HG03442 (cell line): ENCODE measurements at regions not wholly inside any gene's neighbourhood (a gene's known extent, or its start where the extent isn't known, plus 50 kb on each side); places are given as distances from the start of the nearest gene placed in this dataset.
"Not testable (repeated sequence)": the region's sequence is repeated elsewhere in the genome, so short reads cannot be mapped to it uniquely, and the experiment has no call there.

Experiments used
- ATAC-seq: cut with Tn5 transposase; IDR thresholded peaks from one replicate; pipeline ENCODE4 v1.9.1; 2021; ENCODE audit warnings: mild to moderate bottlenecking, moderate library complexity; ENCODE audit not compliant: unreplicated experiment

DNA sequence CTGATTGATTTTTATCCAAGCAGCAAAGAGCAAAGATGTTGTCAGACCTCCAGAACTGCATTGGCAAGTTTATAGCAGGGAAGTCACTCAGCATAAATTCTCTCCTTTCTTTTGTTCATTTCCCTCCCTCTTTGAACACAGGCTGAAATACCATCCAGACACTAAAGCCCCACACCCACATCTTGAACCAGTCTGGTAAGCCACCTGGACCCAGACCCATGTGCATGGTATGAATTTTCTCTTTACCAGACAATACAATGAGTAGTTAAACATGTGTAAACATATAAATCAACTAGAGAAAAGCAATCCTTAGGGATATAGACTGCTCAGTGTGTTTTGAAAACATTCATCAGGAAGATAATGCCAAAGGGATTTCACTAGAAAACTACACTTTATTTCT is 488.3 kb upstream of the FLRT2 start:
- no peak for ATAC-seq

DNA sequence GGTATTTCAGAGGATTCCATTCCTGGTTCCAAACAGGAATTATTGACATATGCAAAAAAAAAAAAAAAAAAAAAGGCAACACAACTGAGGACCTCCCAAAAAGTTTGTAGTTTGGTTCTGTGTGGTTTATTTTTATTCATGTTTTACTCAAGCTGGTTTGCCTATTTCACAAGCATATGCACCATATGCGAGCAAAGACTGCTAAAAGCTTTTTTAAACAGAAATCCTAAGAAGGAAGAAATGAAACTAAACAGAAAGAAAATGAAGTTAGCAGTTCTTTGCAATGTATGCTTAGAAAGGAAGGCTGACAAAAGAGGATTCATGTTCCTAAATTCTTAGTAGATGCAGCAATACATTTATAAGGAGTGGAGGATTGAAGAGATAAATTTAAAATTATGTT is 487.6 kb upstream of the FLRT2 start:
- no peak for ATAC-seq

DNA sequence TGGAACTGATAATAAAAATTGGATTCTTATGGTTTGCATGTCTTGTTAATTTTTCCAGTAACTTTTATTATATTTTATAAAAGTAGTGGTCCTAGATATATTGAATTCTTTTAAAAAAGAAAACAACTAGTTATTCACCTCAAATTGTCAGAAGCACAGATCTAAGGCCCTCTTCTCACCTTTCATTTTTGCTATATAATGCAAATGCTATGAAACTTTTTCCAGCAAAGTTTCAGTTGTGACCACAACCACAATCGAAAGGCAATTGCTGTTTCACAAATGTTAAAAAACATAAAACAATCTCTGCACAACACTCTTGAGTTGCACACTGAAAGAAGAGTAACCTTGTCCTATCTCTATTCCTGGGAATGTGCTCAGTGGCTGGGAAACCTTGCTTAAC is 479.8 kb upstream of the FLRT2 start:
- no peak for ATAC-seq

DNA sequence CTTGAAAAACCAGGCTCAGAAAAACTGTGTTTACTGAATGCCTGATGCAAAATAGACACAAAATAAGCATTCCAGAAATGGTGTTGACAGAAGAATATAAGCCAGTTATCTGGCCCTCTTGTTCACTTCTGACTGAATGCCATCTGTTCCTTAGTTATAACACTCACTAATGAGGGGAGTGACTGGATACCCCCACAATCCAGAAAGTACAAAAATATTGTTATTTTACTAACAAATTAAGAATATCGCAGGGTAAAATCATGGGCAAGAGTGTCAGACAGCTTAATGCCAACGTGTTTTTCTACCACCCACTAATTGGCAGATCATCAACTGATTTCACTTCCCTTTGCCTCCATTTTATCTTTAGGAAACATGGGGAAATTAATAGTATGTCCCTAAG is 477.3 kb upstream of the FLRT2 start:
- ATAC-seq, result no peak

DNA sequence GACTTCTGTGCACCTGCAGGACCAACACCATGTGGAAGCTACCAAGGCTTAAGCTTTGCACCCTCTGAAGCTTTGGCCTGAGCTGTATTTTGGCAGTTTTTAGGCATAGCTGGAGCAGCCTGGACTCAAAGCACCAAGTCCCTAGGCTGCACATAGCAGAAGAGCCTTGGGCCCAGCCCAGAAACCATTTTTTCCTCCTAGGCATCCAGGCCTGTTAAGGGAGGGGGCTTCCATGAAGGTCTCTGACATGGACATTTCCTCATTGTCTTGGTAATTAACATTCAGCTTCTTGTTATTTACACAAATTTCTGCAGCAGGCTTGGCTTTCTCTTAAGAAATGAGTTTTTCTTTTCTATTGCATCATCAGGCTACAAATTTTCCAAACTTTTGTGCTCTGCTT is 475.8 kb upstream of the FLRT2 start:
- ATAC-seq, result no peak

DNA sequence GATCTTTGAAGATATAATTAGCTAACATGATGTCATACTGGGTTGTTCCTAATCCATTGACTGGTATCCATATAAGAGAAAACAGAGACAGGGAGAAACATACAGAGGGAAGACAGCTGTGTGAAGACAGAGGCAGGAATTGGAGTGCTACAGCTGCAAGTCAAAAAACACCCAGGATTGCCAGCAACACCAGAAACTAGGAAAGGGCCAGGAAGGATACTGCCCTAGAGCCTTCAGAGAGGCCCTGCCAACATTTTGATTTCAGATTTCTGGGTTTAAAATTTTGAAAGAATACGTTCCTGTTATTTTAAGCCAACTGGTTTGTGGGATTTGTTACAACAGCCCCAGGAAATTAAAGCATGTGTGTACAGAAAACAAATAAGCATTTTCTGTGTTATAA is 473.7 kb upstream of the FLRT2 start:
- no peak for ATAC-seq

DNA sequence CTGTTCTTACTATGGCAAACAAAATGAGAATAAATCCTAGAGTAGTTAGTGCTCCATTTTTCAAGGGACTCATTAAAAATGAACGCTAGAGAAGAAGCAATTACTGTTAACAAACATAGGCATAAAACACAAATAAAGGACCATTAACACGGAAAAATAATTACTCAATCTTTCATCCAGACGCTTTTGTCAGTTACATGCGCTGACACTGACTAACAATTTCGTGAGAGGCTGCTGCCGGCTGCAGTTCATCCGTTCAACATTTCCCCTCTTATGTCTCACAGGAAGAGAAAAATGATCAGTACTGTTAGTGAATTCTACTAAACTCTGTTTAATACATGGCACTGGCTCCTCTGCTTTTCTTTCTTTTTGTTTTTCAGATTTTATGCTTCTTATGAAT is 472.7 kb upstream of the FLRT2 start:
- no peak for ATAC-seq

DNA sequence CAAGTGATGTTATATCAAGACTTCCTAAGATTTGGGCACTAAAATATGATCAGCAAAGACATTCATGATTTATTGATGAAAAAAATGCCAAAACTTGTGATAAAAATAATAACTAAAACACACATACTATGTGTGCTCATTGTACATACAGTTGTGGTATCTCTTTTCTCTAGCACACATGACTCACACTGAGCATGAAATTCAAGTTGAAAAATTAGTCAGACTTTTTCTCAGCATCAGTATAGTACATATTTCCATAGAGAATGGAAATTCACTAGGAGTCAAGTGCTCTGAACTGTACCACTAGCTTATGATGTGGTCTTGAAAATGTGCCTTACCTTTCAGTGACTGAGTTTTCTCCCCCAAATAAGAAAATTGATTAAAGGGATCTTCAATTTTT is 471.8 kb upstream of the FLRT2 start:
- no peak for ATAC-seq

DNA sequence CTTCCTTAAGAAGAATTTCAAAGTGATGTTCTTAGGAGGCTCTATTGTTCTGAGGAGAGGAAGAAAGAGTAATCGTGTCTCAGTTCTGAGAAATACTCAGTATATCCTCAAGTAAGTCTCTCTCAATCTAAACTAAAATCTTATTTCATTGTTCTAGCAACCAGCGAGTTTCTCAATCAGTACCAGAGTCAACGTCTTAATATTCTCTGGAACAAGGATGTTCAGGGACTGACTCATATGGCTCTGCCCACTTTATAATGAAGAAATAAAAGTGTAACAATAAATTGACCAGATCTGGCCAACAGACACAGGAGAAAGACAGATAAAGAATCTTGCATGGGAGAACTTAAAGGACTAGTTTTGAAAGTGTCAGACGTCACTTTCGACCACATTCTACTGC is 469.8 kb upstream of the FLRT2 start:
- no peak for ATAC-seq

DNA sequence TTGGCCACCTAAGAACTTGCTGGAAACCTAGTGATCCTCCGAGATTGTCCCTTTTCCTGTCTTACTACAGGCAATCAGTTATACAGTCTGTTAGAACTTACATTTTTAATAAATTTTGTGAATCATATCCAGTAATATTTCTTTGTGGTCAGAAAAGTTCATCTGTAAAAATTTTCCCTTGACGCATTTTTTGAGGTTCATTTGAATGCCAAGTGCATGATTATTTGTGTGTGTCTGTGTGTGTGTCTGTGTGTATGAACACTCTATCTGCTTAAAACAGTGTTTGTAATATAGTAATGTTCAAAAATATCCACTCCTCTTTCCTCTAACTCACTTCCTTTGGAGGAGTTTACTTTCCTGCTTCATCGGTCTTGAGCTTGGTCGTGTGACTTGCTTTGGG is 468.7 kb upstream of the FLRT2 start:
- no peak for ATAC-seq

DNA sequence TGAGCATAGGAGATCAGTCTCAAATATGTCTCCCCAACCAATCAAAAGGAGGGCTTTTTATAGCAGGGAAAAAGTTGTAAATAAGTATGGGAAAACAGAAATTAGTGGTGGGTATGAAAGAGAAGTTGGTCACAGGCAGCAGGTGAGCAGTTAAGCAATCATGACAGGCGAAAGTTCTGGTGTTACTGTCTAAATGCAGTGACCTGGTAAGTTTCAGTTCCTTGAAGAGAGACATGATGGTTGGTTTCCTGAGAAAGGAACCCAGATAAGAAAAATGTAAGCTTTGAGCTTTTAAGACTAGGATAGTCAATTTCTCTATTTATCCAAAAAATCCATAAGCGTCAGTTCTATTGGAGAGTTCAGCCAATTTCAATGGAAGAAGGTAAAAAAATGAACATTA is 466.2 kb upstream of the FLRT2 start:
- ATAC-seq, result no peak

DNA sequence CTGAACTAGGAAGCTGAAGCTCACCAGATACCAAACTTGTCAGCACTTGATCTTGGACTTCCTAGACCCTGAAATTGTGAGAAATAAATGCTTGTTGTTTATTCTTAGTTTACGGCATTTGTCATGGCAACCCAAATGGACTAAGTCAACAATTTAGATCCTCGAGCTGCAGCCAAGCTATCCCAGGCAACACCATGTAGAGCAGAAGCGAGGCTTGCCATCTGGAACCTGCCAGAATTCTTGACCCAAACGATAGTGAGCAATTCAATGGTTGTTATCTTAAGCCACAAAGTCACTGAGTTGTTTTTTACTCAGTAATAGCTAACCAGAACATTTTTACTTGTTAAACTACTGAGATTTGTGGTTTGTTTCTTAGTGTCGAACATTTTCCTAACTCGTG is 458.5 kb upstream of the FLRT2 start:
- ATAC-seq, result no peak

DNA sequence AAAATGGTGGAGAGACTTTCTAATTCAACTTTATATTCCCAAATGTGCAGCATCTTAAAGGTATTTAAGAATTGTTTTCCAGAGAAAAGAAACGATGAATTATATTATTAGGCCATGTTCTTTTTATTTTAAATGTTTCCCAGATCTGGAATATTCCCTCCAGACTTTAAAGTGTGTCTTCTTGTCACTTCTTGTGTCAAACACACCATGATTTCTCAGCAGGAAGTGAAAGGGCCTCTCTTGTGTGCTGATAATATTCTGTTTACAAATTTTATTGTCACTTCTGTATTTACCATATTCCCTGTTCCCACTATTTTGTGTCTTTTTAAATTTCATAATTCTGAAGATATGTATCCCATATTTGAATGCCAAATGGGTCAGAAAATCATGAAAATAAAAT is 455.0 kb upstream of the FLRT2 start:
- ATAC-seq, result no peak

DNA sequence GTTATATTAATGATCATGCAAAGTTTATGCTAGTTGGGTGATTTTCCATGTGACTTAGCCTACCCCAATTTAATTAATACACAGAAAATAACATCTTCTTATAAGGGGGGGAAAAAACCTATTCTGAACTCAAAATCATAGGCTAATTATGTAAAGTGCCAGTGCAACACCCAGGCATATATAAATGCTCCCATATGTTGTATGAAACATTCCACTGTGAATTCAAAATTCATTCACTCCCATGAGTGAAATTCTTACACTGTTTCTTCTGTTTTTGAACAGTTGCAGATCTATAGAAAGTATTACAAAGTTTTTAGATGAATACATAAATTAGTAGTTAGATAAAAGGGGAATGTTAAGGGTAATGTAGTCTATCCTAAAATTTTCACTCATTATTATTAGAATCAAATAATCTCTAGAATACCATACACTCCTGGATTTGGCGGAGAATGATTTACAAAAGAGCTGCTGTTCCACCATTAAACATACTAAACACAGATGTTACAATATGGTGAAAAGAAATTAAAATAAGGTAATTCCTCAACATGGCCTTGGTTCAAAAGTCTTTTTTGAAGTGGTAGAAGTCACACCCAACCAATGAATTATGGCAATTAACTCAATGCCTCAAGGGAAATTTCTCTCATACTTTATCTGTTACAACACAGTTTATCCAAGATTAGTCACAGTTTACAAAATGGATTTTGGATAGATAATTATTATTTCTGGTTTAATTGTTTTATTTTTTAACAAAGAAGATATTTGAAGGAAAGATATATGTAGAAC is 454.1 kb upstream of the FLRT2 start:
- no peak for ATAC-seq

DNA sequence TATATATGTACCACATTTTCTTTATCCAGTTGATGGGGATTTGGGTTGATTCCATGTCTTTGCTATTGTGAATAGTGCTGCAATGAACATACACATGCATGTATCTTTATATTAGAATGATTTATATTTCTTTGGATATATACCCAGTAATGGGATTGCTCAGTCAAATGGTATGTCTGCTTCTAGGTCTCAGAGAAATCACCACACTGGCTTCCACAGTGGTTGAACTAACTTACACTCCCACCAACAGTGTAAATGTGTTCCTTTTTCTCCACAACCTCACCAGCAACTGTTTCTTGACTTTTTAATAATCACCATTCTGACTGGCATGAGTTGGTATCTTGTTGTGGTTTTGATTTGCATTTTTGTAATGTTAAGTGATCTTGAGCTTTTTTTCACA is 452.2 kb upstream of the FLRT2 start:
- ATAC-seq, result not testable (repeated sequence)

DNA sequence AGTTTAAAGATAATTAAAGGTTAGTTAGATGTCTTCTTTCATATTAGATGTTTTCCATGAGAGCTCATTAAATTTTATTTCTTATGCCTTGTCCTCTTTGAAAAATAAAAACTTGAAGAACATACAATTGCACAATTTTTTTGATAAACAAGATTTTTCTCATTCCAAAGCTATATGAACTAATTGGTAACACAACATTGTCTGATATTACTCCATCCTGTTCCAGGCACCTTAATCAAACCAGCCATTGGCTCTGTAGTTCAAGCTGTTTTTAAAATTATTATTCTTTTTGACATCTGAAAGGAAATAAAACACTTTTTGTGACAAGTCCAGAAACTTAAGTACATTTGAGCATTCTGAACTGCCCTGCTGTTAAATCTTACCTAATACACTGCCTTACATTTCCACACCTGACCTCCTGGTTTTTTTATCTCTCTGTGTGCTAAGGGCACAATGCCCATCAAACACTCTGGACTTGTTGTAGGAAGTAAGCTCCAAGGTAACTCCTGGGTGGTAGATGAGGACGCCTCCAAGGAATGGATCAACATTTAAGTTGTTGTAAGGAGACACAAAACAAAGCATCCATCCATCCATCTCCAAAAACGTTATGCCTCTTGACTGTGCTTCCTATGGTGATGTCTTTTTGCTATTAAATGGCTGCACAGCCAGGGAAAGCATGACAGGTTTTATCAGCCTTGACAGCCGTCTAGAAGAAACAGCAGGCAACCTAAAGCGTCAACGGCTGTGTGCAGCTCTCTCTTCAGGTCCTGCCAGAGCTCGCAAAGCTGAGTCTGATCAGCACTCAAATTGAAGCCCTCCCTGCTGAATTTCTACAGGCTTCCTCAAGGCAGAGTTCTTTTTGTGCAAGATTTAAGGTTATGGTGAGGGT is 449.9 kb upstream of the FLRT2 start:
- no peak for ATAC-seq

DNA sequence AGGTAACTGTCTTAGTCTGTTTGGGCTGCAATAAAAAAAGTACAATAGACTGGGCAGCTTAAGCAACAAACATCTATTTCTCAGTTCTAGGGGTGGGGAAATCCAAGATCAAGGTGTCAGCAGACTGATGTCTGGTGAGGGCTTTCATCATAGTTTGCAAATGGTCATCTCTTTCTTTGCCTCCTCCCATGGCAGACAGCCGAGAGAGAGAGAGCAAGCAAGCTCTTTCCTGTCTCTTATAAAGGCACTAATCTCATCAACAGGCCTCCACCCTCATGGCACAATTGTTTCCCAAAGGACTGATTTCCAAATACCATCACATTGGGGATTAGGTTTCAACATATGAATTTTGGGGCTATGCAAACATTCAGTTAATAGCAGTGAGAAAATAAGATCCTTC is 445.6 kb upstream of the FLRT2 start:
- ATAC-seq, result no peak

DNA sequence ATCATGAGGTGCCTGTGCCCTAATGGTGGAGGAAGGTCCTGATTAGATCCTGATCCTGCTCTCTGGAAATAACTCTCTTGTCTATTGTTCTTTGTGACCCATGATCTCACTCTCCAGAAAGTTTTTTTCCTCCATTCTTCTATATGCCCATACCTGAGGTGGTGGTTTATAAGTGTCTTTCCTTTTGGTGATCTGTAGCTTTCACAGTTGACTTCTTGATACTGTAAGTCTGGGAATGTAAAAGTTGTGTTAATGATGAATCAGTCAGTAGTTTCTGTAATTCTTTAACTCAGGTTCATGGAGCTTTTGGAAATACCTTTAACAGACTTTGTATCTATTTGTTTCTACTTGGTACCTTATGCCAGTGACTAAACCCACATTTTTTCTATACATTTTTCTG is 444.0 kb upstream of the FLRT2 start:
- ATAC-seq, result no peak

DNA sequence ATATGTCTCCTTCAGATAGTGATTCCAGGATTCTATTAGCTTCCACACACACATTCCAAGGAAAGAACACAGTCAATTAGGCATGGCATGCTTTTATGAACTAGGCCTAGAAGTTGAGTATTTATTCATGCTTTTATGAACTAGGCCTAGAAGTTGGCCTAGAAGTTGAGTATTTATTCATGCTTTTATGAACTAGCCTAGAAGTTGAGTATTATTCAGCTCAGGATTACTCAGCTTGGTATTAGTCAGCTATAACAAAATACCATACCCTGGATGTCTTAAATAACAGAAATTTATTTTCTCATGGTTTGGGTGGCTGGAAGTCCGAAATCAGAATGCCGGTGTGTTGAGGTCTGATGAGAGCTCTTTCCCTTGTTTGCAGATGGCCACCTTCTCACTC is 442.7 kb upstream of the FLRT2 start:
- no peak for ATAC-seq

DNA sequence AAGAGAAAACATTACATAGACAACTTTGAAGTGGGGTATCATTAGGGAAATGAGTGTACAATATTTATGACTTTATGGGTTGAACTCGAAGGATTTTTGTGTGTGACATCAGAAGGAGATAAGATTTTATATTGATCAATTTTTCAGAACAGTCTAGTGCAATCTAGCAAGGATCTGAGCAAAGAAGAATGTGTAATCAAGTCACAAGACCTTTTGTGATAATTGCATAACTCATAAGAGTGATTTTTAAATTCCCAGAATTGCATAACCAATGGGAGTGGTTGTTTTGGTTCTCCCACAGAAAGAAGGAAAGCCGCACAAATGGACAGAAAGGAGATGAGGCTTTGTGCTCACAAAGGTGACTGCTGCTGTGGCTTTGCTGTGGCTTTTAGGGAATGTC is 441.8 kb upstream of the FLRT2 start:
- no peak for ATAC-seq

DNA sequence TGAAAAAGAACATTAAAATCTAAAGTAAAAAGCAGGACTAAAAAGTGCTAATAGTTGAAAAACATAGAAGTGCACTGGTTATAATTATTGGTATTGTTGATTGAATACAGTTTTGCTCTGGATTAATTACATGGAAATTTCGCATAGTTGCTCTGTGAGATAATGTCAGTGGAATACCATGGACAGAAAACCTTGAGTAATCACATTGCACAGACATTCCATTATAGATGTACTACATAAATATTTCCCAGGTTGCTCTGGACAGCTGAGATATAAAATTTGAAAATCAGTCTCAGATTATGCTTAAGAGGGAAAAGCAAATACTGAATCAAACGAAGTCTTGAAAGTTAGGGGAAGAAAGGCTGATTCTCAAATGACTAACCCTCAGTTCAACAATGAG is 439.3 kb upstream of the FLRT2 start:
- ATAC-seq, result no peak

DNA sequence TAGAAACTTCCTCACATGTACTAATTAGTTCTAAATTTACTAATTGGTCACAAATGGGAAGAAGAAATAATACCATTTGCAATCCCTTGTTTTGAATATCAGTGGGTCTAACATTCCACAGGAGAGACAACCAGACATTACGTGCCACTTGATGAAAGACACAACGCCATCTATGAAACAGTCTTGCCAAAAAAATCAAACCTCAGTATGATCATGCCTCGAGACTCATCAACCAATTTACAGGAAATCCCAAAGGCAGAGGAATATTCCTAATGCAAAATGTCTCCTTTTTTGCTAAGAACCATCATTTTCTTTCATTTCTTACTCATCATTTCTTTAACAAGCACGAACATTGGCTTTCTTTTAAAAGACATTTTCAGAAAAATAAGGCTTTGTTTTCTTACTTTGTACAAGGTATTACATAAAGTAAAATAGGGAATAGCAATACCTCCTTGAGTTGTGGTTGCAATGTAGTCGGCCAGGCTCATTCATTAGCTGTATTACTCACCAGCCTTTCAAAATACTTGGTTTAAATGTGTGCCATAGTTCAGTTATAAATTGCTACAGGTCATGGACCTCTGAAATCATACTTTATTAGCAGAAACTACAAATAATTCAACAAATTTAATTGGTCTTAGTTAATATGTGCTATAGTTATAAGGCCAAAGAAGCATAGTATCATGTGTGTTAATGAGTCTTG is 436.2 kb upstream of the FLRT2 start:
- no peak for ATAC-seq
